ENCODE measurements at regions not wholly inside any gene's neighbourhood (a gene's known extent, or its start where the extent isn't known, plus 50 kb on each side); places are given as distances from the start of the nearest gene placed in this dataset.

- Histone ChIP-seq H3K4me1 (ENCODE audit: insufficient read depth, low read length, severe bottlenecking) (no peaks in the 10 kb centered on the region), H2AFZ (ENCODE audit: low read length) (no peak overlapping the region), H3K27ac (ENCODE audit: low read depth, low read length, poor library complexity, severe bottlenecking) (no peak overlapping the region), H3K4me3 (ENCODE audit: low read depth, low read length, poor library complexity, severe bottlenecking) (no peak overlapping the region), H3K27me3 (ENCODE audit: insufficient read depth, low read length) (no peaks in the 10 kb centered on the region), H4K20me1 (ENCODE audit: insufficient read depth, low read length) (no peaks in the 10 kb centered on the region), H3K4me2 (ENCODE audit: low read length) (no peak overlapping the region), H3K79me2 (ENCODE audit: insufficient read depth, low read length) (no peaks in the 10 kb centered on the region), H3K9me3 (ENCODE audit: low read length) (no peaks in the 10 kb centered on the region), H3K9me2 (ENCODE audit: low read depth, low read length) (no peaks in the 10 kb centered on the region), H3F3A (ENCODE audit: insufficient read depth, low read length) (no peaks in the 10 kb centered on the region), H3K36me3 (ENCODE audit: insufficient read depth, low read length) (no peaks in the 10 kb centered on the region), H3K9ac (ENCODE audit: low read length) (no peak overlapping the region)
- TF ChIP-seq CTCF (IDR thresholded peaks at IDR 0.05; ENCODE audit: low read length) (no peak), EZH2 (IDR thresholded peaks at IDR 0.05; ENCODE audit: borderline replicate concordance, low read length) (no peak)
Observed at GRCh38 chr2:221962186-221962585, 336.6 kb downstream of the PAX3 start.

GRCh38 chr2:221961561-221961960 lies 337.2 kb downstream of the PAX3 start:
- Histone ChIP-seq H3K79me2 (ENCODE audit: insufficient read depth, low read length) (no peaks in the 10 kb centered on the region), H4K20me1 (ENCODE audit: insufficient read depth, low read length) (no peaks in the 10 kb centered on the region), H2AFZ (ENCODE audit: low read length) (no peak overlapping the region), H3K4me3 (ENCODE audit: low read depth, low read length, poor library complexity, severe bottlenecking) (no peak overlapping the region), H3K9me2 (ENCODE audit: low read depth, low read length) (no peaks in the 10 kb centered on the region), H3K27me3 (ENCODE audit: insufficient read depth, low read length) (no peaks in the 10 kb centered on the region), H3K36me3 (ENCODE audit: insufficient read depth, low read length) (no peaks in the 10 kb centered on the region), H3K27ac (ENCODE audit: low read depth, low read length, poor library complexity, severe bottlenecking) (no peak overlapping the region), H3K9me3 (ENCODE audit: low read length) (no peaks in the 10 kb centered on the region), H3K9ac (ENCODE audit: low read length) (no peak overlapping the region), H3K4me2 (ENCODE audit: low read length) (no peak overlapping the region), H3K4me1 (ENCODE audit: insufficient read depth, low read length, severe bottlenecking) (no peaks in the 10 kb centered on the region), H3F3A (ENCODE audit: insufficient read depth, low read length) (no peaks in the 10 kb centered on the region)
- TF ChIP-seq CTCF (IDR thresholded peaks at IDR 0.05; ENCODE audit: low read length) = no peak
- no peak for TF ChIP-seq EZH2 (IDR thresholded peaks at IDR 0.05; ENCODE audit: borderline replicate concordance, low read length)

- Histone ChIP-seq H4K20me1 (ENCODE audit: insufficient read depth, low read length) (no peaks in the 10 kb centered on the region), H3K9me3 (ENCODE audit: low read length) (no peaks in the 10 kb centered on the region), H3K4me1 (ENCODE audit: insufficient read depth, low read length, severe bottlenecking) (no peaks in the 10 kb centered on the region), H3K4me2 (ENCODE audit: low read length) (no peak overlapping the region), H3K27me3 (ENCODE audit: insufficient read depth, low read length) (no peaks in the 10 kb centered on the region), H3K27ac (ENCODE audit: low read depth, low read length, poor library complexity, severe bottlenecking) (no peak overlapping the region), H3K79me2 (ENCODE audit: insufficient read depth, low read length) (no peaks in the 10 kb centered on the region), H3K36me3 (ENCODE audit: insufficient read depth, low read length) (no peaks in the 10 kb centered on the region), H2AFZ (ENCODE audit: low read length) (no peak overlapping the region), H3K4me3 (ENCODE audit: low read depth, low read length, poor library complexity, severe bottlenecking) (no peak overlapping the region), H3K9me2 (ENCODE audit: low read depth, low read length) (no peaks in the 10 kb centered on the region), H3K9ac (ENCODE audit: low read length) (no peak overlapping the region), H3F3A (ENCODE audit: insufficient read depth, low read length) (no peaks in the 10 kb centered on the region)
- TF ChIP-seq EZH2 (IDR thresholded peaks at IDR 0.05; ENCODE audit: borderline replicate concordance, low read length) (no peak), CTCF (IDR thresholded peaks at IDR 0.05; ENCODE audit: low read length) (no peak)
Observed at GRCh38 chr2:221958224-221958623, 340.6 kb downstream of the PAX3 start.
